HG02938 (cell line): ENCODE measurements at regions not wholly inside any gene's neighbourhood (a gene's known extent, or its start where the extent isn't known, plus 50 kb on each side); places are given as distances from the start of the nearest gene placed in this dataset.

Experiments used
- ATAC-seq: cut with Tn5 transposase; IDR thresholded peaks from one replicate; pipeline ENCODE4 v1.9.1; 2021; ENCODE audit warnings: mild to moderate bottlenecking, moderate library complexity; ENCODE audit not compliant: unreplicated experiment

GRCh38 chr4:181234951-181235680 lies 1008.1 kb upstream of the TENM3 start:
- no peak for ATAC-seq

- ATAC-seq, result no peak
Measured at GRCh38 chr4:181245326-181245725, 997.9 kb upstream of the TENM3 start.

GRCh38 chr4:181249031-181249430 lies 994.2 kb upstream of the TENM3 start:
- ATAC-seq, result no peak

DNA sequence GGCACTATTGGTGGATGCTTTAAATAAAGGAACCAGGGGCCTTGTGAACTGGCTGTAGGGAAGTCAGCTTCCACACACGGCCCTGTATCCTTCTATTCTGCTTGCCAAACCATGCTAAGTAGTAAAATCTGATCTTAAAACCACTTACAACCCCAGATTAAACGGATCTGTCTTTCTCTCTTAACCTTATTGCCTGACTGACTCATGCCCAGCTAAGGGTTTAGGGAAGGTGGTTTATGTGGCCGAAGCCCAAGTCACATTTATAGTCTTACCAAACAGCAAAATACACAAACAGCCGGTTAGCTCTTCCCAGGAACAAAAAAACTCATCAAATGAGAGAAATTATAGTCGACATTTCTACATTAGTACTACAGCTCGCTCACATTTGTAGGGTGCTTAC lies 988.4 kb upstream of the TENM3 start:
- no peak for ATAC-seq

GRCh38 chr4:181258569-181258968 lies 984.6 kb upstream of the TENM3 start:
- no peak for ATAC-seq

DNA sequence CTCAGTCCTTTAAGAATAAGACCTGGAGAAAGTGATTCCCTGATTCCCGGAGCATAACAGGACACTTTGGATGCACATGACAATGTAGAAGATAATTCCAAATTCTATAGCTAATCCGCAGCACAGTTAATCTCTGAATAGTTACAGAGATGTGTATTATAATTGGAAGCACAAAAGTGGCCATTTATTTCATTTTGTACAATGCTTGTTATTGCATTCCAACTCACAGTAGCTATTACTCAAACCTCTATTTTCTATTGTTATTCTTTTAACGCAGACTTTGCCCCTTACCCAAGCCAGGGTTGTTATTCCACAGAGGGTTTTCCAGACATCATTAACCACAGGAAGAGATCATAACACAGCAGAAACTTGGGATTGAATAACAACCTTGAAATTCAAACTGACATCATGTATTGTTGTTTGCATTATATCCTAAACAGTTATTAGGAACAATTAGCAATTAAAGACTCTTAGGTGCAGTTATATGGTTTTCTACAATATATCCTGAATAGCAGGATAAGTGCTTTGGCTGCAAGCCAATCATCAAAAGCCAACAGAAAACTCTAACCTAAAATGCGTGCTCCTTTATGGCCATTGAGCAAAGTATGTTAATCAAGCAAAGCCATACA lies 984.0 kb upstream of the TENM3 start:
- ATAC-seq, result no peak

- no peak for ATAC-seq
Measured at GRCh38 chr4:181261279-181261678, 981.9 kb upstream of the TENM3 start.

DNA sequence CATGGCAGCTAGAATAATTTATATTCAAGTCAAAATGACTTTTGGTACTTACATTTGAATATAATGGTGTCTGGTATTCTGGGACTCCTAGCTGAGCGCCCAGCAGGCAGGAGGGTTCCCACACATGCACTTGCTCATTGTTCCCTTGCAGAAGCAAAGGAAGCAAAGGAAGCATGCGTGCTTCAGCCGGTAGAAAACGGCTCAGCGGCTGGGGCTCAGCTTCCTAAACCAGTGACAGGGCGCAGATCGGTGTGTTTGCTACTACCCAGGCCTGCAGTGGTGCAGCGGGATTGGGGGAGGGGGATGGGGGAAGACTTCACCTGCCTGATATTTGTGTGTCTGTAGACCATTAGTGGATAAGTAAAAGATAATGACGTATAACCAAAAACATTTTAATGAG lies 978.3 kb upstream of the TENM3 start:
- ATAC-seq, result no peak

GRCh38 chr4:181265370-181265769 lies 977.8 kb upstream of the TENM3 start:
- no peak for ATAC-seq

GRCh38 chr4:181271116-181271640 lies 972.0 kb upstream of the TENM3 start:
- ATAC-seq, result no peak

DNA sequence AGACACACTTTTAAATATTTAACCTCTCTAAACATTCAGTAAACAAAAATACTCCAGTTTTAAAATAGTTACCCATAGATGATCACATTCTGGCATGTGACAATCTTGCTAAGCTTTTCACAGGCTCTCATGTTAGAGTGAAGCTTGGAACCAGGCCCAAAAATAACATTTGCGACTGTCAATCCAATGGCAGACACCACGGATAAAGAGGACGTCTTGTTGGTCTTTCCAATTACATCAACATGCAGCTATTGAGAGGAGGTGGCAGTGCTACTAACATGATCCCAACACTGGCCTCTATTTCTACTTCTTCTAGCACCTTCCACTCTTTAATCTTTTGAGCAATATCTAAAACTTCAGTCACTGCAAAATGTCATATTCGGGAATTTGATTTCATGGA lies 970.8 kb upstream of the TENM3 start:
- ATAC-seq, result no peak

- no peak for ATAC-seq
Measured at GRCh38 chr4:181278941-181279340, 964.3 kb upstream of the TENM3 start.

- ATAC-seq, result no peak
Measured at GRCh38 chr4:181281451-181281850, 961.8 kb upstream of the TENM3 start.

- no peak for ATAC-seq
Measured at GRCh38 chr4:181289198-181289597, 954.0 kb upstream of the TENM3 start.

GRCh38 chr4:181291615-181292014 lies 951.6 kb upstream of the TENM3 start:
- no peak for ATAC-seq

DNA sequence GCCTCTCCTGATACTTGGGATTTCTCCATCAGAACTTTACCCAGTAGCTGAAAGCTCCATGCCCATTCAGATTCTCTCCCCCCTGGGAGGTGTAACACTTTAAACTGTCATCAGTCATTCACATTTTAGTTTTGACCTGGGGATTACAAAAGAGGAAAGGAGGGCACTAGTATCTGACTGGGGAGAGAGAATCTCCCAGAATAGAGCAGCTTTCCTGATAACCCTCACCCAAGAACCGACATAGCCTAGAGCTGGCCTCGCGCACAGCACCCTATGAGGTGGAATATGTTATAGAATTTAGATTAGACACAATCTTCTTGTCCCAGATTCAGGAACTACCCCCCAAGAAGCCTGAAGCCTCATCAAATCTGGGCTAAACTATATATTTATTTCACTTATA lies 950.2 kb upstream of the TENM3 start:
- ATAC-seq, result no peak

DNA sequence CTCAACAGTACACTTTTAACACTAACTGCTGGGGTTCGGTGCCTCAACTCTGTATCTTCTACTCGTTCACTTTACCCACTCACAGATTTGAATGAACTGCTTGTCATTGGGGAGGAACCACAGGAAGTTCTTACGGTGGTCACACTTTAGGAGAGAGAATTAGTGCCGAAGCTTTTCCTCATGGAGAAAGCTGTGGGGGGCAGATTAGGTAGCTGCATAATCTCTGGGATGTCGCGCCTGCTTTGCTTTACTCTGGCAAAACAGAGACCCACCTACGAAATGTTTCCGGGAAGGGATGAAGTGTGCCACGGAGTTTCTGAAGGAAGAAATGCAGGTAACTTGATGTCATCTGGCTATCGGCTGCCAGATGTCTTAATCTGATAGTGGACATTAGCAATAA lies 949.7 kb upstream of the TENM3 start:
- ATAC-seq, result no peak

DNA sequence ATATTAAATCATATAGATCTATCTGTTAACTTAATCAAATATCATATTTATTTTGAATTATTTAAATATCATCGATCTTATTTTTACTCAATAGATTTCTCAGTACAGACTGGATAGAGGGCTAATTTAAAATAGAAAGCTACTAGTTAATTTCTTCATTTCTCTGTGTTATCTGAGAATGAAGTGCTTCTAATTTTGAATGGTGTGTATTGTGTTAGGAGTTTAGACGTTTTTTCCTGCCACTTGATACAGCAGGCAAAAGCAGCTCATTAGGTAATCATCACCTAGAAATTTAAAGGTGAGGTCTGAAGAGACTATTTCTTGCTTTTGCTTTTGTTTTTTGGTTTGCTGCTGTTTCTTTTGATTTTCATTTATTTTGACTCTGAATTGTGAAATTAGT lies 948.8 kb upstream of the TENM3 start:
- no peak for ATAC-seq

- ATAC-seq, result no peak
Measured at GRCh38 chr4:181301735-181302710, 941.2 kb upstream of the TENM3 start.

GRCh38 chr4:181307824-181308223 lies 935.4 kb upstream of the TENM3 start:
- no peak for ATAC-seq
